ENCODE measurements at regions not wholly inside any gene's neighbourhood (a gene's known extent, or its start where the extent isn't known, plus 50 kb on each side); places are given as distances from the start of the nearest gene placed in this dataset.

DNA sequence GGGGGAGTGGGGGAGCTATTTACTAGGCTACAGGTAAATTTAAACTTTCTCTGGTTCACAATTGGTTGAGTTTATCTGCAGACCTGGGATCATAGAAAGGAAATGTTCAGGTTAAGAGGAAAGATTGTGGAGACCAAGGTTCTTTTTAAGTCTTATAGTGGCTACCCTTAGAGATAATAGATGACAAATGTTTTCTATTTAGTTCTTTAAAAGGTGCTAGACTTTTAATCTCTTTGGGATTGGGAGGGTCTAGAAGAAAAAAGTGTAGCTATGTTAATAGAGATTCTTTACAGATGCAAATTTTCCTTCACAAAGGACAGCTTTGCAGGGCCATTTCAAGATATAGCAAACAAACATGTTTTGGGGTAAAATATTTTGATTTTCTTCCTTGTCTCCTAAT lies 76.0 kb downstream of the TEX13C start:
- no peak for TF ChIP-seq CTCF (IDR thresholded peaks at IDR 0.05; ENCODE audit: low read depth, low read length)
- no peak overlapping the region for H3K4me3 ChIP-seq (ENCODE audit: low read depth, low read length)

DNA sequence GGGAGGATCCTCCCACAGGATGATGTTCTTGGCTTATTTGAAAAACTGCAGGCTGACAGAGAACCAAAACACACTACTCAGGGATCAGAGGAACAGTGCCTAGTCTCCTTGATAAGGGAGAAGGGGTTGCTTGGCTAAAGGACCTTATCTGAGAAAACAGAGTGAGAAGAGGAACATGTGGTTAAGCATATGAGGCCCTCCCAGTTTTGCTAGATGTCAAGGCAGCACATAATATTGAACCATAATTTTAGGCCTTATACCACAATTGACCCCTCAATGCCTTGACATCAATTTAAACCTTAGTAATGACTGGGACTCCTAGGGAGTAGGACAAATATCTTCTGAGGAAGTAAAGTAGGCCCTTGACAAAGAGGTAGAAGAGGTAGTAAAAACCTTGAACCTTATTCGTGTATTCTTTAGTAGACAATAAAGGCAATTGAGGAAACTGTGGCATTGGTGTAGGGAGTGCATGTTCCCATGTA lies 79.3 kb downstream of the TEX13C start:
- TF ChIP-seq CTCF (IDR thresholded peaks at IDR 0.05; ENCODE audit: low read depth, low read length) = no peak
- H3K4me3 ChIP-seq (ENCODE audit: low read depth, low read length) = no peak overlapping the region

DNA sequence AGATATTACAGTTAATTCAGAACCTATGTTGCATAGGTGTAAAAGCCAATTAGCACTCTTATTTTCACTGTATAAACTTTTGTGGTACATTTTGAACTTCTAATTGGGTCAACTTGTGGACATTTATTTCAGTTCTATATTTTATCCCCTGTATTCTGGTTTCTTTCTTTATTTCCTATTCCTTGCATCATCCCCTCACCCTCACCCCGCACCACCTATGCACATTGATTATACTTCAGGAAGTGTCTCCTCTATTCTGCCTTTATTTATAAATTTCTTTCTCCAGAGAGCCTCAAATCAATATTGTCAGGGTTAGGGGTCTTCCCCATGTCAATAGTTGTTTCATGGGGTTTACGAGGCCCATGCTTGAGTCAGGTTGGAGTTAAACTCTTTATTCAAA lies 83.1 kb downstream of the TEX13C start:
- no peak overlapping the region for H3K4me3 ChIP-seq (ENCODE audit: low read depth, low read length)
- no peak for TF ChIP-seq CTCF (IDR thresholded peaks at IDR 0.05; ENCODE audit: low read depth, low read length)

DNA sequence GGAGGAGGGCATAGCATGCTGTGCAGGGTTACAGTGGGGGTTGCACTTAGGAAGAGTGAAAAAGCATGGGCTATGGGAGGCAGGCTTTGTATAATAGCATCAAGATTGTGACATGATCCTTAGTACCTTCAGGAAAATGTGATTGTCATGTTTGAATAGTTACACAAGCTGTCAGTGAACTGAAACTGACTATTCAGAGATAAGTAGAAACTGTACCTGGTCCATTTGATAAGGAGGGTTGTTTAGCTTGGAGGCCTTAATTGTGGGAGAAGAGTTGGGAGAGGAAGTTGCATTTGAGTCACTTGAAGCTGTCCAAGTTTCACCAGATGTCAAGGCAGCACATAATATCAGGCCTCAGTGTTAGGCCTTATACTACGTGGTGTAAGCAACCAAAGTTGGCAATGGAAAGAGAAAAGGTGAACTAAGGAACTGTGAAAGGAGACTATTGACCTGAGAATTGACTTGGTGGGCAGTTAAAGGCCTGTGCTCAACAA lies 85.0 kb downstream of the TEX13C start:
- no peak overlapping the region for H3K4me3 ChIP-seq (ENCODE audit: low read depth, low read length)
- no peak for TF ChIP-seq CTCF (IDR thresholded peaks at IDR 0.05; ENCODE audit: low read depth, low read length)

DNA sequence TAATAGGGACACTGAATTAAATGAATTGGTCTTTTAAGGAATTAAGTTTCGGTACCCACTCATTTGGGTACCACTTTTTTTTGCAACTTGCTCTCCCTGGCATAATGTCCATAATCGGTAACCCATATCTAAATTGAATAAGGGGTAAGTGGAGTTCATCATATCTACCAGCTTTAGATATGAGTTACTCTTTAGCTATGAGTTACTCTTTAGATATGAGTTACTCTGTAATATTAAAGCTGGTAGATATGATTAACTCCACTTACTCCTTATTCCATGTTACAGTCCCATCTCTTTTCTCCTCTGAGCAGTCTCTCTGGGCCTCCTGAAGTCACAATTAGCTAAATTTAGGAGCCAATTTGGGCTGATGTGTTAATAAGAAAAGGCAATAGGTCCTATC lies 85.7 kb downstream of the TEX13C start:
- H3K4me3 ChIP-seq (ENCODE audit: low read depth, low read length) = no peak overlapping the region
- TF ChIP-seq CTCF (IDR thresholded peaks at IDR 0.05; ENCODE audit: low read depth, low read length) = no peak

DNA sequence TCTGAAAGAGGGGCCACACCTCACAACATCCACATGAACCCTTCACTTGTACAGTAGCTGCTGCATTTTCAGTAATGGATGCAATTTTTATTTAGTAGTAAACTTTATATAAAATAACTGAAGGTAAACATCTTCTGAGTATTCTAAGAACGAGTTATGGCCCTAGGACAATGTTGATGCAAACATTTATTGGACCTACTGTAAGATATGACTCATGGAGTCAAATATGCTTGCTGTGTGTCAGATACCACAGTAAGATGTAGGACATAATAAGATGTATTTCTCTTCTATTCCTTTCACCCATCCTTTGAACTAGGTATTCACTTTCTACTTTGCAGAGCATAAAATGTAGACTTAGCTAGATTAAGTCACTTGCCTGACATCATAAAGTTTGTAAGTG lies 87.6 kb downstream of the TEX13C start:
- TF ChIP-seq CTCF (IDR thresholded peaks at IDR 0.05; ENCODE audit: low read depth, low read length) = no peak

DNA sequence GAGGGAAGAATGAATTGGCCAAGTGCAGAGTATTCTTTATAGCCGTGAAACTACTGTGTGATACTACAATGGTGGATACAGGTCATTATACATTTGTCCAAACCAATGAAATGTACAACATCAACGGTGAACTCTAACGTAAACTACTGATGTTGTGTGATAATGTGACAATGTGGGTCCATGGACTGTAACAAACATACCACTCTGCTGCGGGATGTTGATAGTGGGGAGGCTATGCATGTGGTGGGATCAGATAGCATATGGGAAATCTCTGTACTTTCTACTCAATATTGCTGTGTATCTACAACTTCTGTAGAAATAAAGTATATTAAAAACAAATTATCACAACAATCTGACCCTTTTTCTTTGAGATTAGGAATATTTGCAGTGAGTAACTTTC lies 101.1 kb downstream of the TEX13C start:
- no peak overlapping the region for H3K4me3 ChIP-seq (ENCODE audit: low read depth, low read length)
- no peak for TF ChIP-seq CTCF (IDR thresholded peaks at IDR 0.05; ENCODE audit: low read depth, low read length)

More for the DNA sequence above, 87.6 kb downstream of the TEX13C start:
- H3K4me3 ChIP-seq (ENCODE audit: low read depth, low read length) = no peak overlapping the region
